Neural progenitor cell (in vitro differentiated cells): ENCODE measurements at regions not wholly inside any gene's neighbourhood (a gene's known extent, or its start where the extent isn't known, plus 50 kb on each side); places are given as distances from the start of the nearest gene placed in this dataset.

Experiments
- CTCF ChIP-seq: fragments of 200-600 bp; sonication (generic); IDR thresholded peaks from 2 replicates; pipeline ENCODE4 v1.5.1; 2017; ENCODE audit warnings: antibody characterized with exemption, mild to moderate bottlenecking
- EZH2 ChIP-seq: fragments of 200-600 bp; sonication (generic); IDR thresholded peaks from 2 replicates; pipeline ENCODE4 v1.6.1; 2017; ENCODE audit warnings: antibody characterized with exemption, mild to moderate bottlenecking, moderate library complexity

DNA sequence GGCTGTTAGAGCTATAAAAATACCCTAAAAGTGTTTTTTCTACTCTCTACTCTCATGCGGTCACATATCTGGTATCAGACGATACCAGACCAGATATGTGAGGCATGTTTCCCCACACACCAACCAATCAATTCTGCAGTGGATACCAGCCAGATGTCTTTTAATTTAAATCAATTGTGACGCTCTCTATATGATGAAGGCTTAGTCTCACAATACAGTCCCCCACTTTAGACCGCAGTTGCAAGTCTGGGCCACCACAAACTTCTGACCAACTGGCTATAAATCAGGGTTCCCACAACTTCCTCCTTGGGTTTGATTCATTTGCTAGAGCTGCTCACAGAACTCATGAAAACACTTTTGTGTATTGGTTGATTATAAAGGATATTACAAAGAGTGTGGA lies 586.1 kb upstream of the ZP4 start:
- TF ChIP-seq EZH2 (no peak), CTCF (no peak)
